ENCODE measurements at regions not wholly inside any gene's neighbourhood (a gene's known extent, or its start where the extent isn't known, plus 50 kb on each side); places are given as distances from the start of the nearest gene placed in this dataset.

DNA sequence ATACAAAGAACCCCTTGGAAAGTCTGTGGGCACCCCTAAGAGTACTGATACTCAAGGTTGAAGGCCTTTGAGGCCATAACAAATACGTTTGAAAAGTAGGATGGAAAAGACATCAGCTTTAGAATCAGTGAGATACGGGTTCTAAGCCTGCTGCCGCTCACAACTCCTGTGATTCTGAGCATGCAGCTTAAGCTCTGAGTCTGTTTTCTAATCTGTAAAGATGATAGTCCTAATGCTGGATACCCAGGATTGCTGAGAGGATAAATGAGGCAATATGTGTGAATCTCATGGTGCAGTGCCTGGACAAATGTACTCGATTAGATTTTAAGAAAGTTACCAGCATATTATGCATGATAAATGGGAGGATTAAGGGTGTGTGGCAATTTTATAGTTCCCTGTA, 321.0 kb upstream of the HSF2 start:
- TF ChIP-seq POLR2A (IDR thresholded peaks at IDR 0.05; ENCODE audit: low read depth, low read length) = no peak
- TF ChIP-seq TAF1 (IDR thresholded peaks at IDR 0.05; ENCODE audit: borderline replicate concordance, low read depth, low read length) = no peak
- TF ChIP-seq POLR2AphosphoS5 (IDR thresholded peaks at IDR 0.05; ENCODE audit: low read depth, low read length) = no peak
